Adipocyte (in vitro differentiated cells): ENCODE measurements at regions not wholly inside any gene's neighbourhood (a gene's known extent, or its start where the extent isn't known, plus 50 kb on each side); places are given as distances from the start of the nearest gene placed in this dataset.
A peak's percentile ranks its signal among the peaks of the same experiment; 100 is the strongest.
"Not testable (repeated sequence)": the region's sequence is repeated elsewhere in the genome, so short reads cannot be mapped to it uniquely, and the experiment has no call there.

Experiments
- DNase-seq: peaks from one replicate; pipeline ENCODE4 v3.0.0-alpha.2; 2015; ENCODE audit warnings: low read depth
- H3K27me3 ChIP-seq: replicated peaks from 2 replicates; pipeline ENCODE4 v1.7.0; 2013; ENCODE audit warnings: mild to moderate bottlenecking, low read length, moderate library complexity; ENCODE audit not compliant: control insufficient read depth, insufficient read depth
- H3K36me3 ChIP-seq: 2 replicates; pipeline ENCODE4 v1.7.0; 2013; ENCODE audit warnings: low read length, mild to moderate bottlenecking, moderate library complexity; ENCODE audit not compliant: control insufficient read depth, insufficient read depth, severe bottlenecking
- H3K4me1 ChIP-seq: 2 replicates; pipeline ENCODE4 v1.7.0; 2013; ENCODE audit warnings: mild to moderate bottlenecking, low read length, moderate library complexity; ENCODE audit not compliant: control insufficient read depth, insufficient read depth
- H3K4me3 ChIP-seq: 2 replicates; pipeline ENCODE4 v1.7.0; 2013; ENCODE audit warnings: mild to moderate bottlenecking, low read length, moderate library complexity
- H3K9ac ChIP-seq: 2 replicates; pipeline ENCODE4 v1.7.0; 2013; ENCODE audit warnings: mild to moderate bottlenecking, low read length, moderate library complexity
- H3K9me3 ChIP-seq: 2 replicates; pipeline ENCODE4 v1.7.0; 2013; ENCODE audit warnings: mild to moderate bottlenecking, low read length, moderate library complexity; ENCODE audit not compliant: control insufficient read depth

DNA sequence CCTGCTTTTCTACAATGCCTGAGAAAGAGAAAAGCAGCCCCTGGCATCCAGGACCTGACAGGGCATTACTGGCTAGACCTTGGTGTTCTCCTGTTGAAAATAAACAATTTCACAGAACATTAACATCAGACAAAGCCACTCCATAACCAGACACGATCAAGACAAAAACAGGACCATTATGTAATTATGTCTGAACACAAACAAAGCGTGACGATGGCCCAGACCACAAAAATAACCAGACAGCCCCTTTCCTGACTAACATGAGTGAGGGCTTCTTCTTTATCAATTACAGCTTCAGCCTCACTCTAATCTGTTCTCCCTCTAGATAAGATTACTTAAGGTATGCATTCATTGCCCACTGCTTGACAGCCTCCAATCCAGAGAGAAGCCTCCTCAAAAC, 172.7 kb upstream of the LMCD1 start:
- H3K36me3 ChIP-seq = no peaks in the 10 kb centered on the region
- H3K4me3 ChIP-seq = no peak overlapping the region
- H3K9ac ChIP-seq = no peak overlapping the region
- peaks cover 3% of the 10 kb centered on the region for H3K27me3 ChIP-seq
- no peak for DNase-seq
- no peaks in the 10 kb centered on the region for H3K9me3 ChIP-seq
- H3K4me1 ChIP-seq = no peaks in the 10 kb centered on the region

- H3K36me3 ChIP-seq = no peaks in the 10 kb centered on the region
- no peaks in the 10 kb centered on the region for H3K4me1 ChIP-seq
- H3K9me3 ChIP-seq = no peaks in the 10 kb centered on the region
- peaks cover 3% of the 10 kb centered on the region for H3K27me3 ChIP-seq
- DNase-seq = no peak
- H3K4me3 ChIP-seq = no peak overlapping the region
- H3K9ac ChIP-seq = no peak overlapping the region
Measured at GRCh38 chr3:8329598-8329997, 172.0 kb upstream of the LMCD1 start.

GRCh38 chr3:8336456-8336855, 165.2 kb upstream of the LMCD1 start:
- Histone ChIP-seq H3K27me3 (no peaks in the 10 kb centered on the region), H3K9ac (no peak overlapping the region), H3K36me3 (no peaks in the 10 kb centered on the region), H3K4me1 (peaks cover 21% of the 10 kb centered on the region), H3K9me3 (no peaks in the 10 kb centered on the region), H3K4me3 (no peak overlapping the region)
- no peak for DNase-seq

DNA sequence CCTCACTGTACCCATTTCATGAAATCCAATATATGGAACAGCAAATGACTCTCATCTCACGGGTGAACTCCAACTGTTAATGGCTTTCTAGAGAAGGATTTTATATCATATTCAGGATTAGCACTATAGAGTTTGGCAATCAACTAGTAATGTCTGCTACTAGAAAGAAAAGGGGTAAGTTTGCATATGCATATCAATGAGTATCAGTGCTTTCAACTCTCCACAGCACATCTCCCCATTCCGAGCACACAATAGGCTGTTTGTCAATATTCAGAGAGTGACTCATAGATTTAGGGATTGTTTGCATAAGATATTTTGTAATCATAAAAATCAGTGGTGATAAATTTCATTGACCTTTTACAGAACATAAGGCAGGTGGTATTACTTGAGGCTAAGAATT, 163.2 kb upstream of the LMCD1 start:
- Histone ChIP-seq H3K9ac (no peak overlapping the region), H3K4me1 (peaks cover 30% of the 10 kb centered on the region), H3K27me3 (no peaks in the 10 kb centered on the region), H3K4me3 (no peak overlapping the region), H3K9me3 (no peaks in the 10 kb centered on the region), H3K36me3 (no peaks in the 10 kb centered on the region)
- DNase-seq = no peak

- peaks cover 23% of the 10 kb centered on the region for H3K9me3 ChIP-seq
- H3K4me1 ChIP-seq = peaks cover 30% of the 10 kb centered on the region
- DNase-seq = no peak
- no peaks in the 10 kb centered on the region for H3K27me3 ChIP-seq
- H3K9ac ChIP-seq = no peak overlapping the region
- peak overlapping the region; percentile 4 for H3K4me3 ChIP-seq
- H3K36me3 ChIP-seq = no peaks in the 10 kb centered on the region
Measured at GRCh38 chr3:8341821-8342247, 159.8 kb upstream of the LMCD1 start.

DNA sequence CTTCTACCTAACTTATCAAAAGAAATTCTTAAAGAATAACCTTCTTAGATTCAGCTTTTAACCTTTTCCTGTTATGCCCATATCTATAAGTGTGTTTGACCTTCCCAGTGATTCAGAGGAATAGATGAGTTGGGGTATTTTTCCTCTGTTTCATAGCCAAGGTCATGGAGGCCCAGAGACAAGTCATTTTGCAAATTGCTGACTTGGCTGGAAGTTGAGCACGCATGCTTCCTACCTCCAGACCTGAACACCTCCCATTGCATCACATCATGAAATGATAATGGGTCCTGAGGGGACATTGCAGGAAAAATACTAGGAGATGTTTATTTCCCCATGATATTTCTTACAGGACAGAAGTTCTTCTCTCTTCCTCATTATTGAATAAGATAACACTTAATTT, 158.6 kb upstream of the LMCD1 start:
- Histone ChIP-seq H3K9ac (no peak overlapping the region), H3K36me3 (no peaks in the 10 kb centered on the region), H3K27me3 (no peaks in the 10 kb centered on the region), H3K4me1 (peaks cover 24% of the 10 kb centered on the region), H3K4me3 (no peak overlapping the region), H3K9me3 (peaks cover 27% of the 10 kb centered on the region)
- DNase-seq = no peak

DNA sequence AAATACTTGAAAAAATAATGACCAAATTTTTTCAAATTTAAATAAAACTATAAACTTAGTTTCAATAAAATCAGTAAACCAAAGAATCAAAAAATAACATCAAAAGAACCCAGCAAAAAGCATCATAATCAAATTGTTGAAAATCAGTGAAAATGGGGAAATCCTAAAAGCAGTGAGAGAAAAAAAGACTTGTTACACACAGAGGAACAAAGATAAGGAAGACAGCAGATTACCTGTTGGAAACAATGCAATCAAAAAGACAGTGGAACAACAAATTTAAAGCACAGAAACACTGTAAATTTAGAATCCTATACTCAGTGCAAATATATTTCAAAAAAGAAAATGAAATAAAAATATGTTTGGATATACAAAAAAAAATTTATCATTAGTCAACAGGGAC, 156.2 kb upstream of the LMCD1 start:
- peaks cover 14% of the 10 kb centered on the region for H3K4me1 ChIP-seq
- DNase-seq = no peak
- H3K4me3 ChIP-seq = no peak overlapping the region
- H3K9ac ChIP-seq = no peak overlapping the region
- no peaks in the 10 kb centered on the region for H3K27me3 ChIP-seq
- H3K36me3 ChIP-seq = no peaks in the 10 kb centered on the region
- peaks cover 27% of the 10 kb centered on the region for H3K9me3 ChIP-seq

GRCh38 chr3:8348076-8348475, 153.5 kb upstream of the LMCD1 start:
- no peak overlapping the region for H3K4me3 ChIP-seq
- H3K27me3 ChIP-seq = no peaks in the 10 kb centered on the region
- no peaks in the 10 kb centered on the region for H3K4me1 ChIP-seq
- no peaks in the 10 kb centered on the region for H3K36me3 ChIP-seq
- H3K9ac ChIP-seq = no peak overlapping the region
- DNase-seq = no peak
- H3K9me3 ChIP-seq = peaks cover 27% of the 10 kb centered on the region

DNA sequence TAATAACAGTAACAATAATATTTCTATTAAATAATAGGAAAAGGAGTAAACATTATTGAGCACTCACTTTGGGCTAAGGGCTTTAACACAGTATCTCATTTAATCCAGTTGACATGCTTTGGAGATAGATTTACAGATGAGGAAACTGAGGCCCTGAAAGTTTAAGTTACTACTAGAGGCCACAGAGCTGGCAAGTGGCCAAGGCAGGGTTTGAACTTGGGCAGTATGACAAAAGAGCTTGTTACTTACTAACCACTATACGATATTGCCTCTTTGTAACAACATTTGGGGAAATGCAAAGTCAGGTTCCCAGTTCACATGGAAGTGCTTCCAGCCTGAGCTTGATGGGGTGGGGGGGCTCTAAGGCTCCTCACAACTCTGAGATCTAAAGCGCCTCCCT, 149.1 kb upstream of the LMCD1 start:
- H3K36me3 ChIP-seq = no peaks in the 10 kb centered on the region
- no peak for DNase-seq
- no peaks in the 10 kb centered on the region for H3K4me1 ChIP-seq
- H3K4me3 ChIP-seq = no peak overlapping the region
- H3K9me3 ChIP-seq = peaks cover 4% of the 10 kb centered on the region
- H3K9ac ChIP-seq = no peak overlapping the region
- no peaks in the 10 kb centered on the region for H3K27me3 ChIP-seq

DNA sequence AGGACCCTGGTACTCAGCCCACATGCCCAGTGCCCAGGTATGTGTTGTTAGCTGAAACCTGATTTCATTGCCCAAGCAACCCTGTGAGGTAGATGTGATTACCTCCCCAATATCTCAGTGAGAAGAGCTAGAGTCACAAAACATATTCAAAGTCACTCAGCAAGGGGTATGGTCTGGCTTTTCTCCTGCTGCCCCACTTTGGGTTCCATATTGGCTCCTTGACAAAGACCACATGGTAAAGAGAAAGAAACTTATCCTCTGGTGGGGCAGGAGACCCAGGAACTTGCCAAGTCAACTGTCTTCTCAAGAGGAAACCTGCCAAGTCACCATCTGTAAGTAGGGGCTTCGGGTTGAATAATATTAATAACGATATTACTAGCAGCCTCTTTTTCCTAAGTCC, 148.3 kb upstream of the LMCD1 start:
- H3K4me1 ChIP-seq = no peaks in the 10 kb centered on the region
- H3K9ac ChIP-seq = no peak overlapping the region
- no peaks in the 10 kb centered on the region for H3K9me3 ChIP-seq
- no peak overlapping the region for H3K4me3 ChIP-seq
- H3K27me3 ChIP-seq = no peaks in the 10 kb centered on the region
- DNase-seq = no peak
- no peaks in the 10 kb centered on the region for H3K36me3 ChIP-seq

DNA sequence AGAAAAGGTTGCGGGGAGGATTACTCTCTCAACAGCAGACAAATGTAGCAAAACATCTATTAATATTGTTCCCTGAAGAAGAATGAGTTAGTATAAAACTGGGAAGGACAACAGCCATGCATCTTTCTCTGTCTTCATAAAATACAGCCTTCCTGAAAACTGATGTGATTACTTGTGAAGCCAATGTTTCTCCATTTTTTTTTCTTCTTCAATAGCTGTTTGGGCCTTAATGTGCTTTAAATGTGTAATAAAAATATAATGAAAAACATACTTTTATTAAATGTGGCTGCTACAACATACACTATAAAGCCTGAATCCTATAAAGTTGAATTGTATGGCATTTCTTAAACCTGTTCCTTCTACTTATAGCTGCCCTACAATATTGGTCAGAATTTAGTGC, 146.3 kb upstream of the LMCD1 start:
- H3K27me3 ChIP-seq = no peaks in the 10 kb centered on the region
- no peaks in the 10 kb centered on the region for H3K4me1 ChIP-seq
- H3K36me3 ChIP-seq = no peaks in the 10 kb centered on the region
- peaks cover 2% of the 10 kb centered on the region for H3K9me3 ChIP-seq
- DNase-seq = no peak
- H3K9ac ChIP-seq = no peak overlapping the region
- H3K4me3 ChIP-seq = no peak overlapping the region

- H3K9ac ChIP-seq, H3K9me3 ChIP-seq, H3K4me1 ChIP-seq, DNase-seq, H3K4me3 ChIP-seq, H3K27me3 ChIP-seq, H3K36me3 ChIP-seq: not testable (repeated sequence)
Measured at GRCh38 chr3:8356066-8356465, 145.6 kb upstream of the LMCD1 start.
